A673 (cell line): ENCODE measurements at regions not wholly inside any gene's neighbourhood (a gene's known extent, or its start where the extent isn't known, plus 50 kb on each side); places are given as distances from the start of the nearest gene placed in this dataset.

Experiments
- BruUV-seq: library from RNA; stranded (reverse); fragments of 400-500 nt; replicated peaks from 2 replicates; lab custom pipeline; 2021; lab: Mats Ljungman, UMichigan
- CTCF ChIA-PET: fragments of 300-600 bp; sonication (Branson Sonifier 250); formaldehyde crosslinking; loops from one replicate; lab custom pipeline; 2022; ENCODE audit warnings: antibody characterized with exemption; lab: Charles Lee
- POLR2A ChIA-PET: fragments of 300-600 bp; sonication (Branson Sonifier 250); formaldehyde crosslinking; loops from one replicate; lab custom pipeline; 2022; ENCODE audit warnings: antibody characterized with exemption; ENCODE audit not compliant: low non-redundant PET; lab: Charles Lee
- DNase-seq: peaks from one replicate; pipeline ENCODE4 v3.0.0-alpha.2; 2015; ENCODE audit warnings: low spot score
- H3K27ac ChIP-seq: fragments of 200-600 bp; sonication (generic); 2 replicates; pipeline ENCODE4 v1.5.1; 2016; ENCODE audit warnings: mixed run types, low read depth, mild to moderate bottlenecking, mixed read lengths, antibody characterized with exemption, low read length; ENCODE audit not compliant: poor library complexity, severe bottlenecking
- H3K27me3 ChIP-seq: fragments of 200-600 bp; sonication (generic); replicated peaks from 2 replicates; pipeline ENCODE4 v1.6.1; 2017; ENCODE audit warnings: mixed run types, low read depth, mild to moderate bottlenecking, mixed read lengths, antibody characterized with exemption, low read length; ENCODE audit not compliant: insufficient read depth, poor library complexity
- H3K36me3 ChIP-seq: fragments of 200-600 bp; sonication (generic); 2 replicates; pipeline ENCODE4 v1.6.1; 2016; ENCODE audit warnings: mixed run types, mild to moderate bottlenecking, mixed read lengths, antibody characterized with exemption, low read length; ENCODE audit not compliant: insufficient read depth, poor library complexity, severe bottlenecking
- H3K4me1 ChIP-seq: fragments of 200-600 bp; sonication (generic); 2 replicates; pipeline ENCODE4 v1.6.1; 2017; ENCODE audit warnings: mixed run types, mild to moderate bottlenecking, mixed read lengths, antibody characterized with exemption, low read length; ENCODE audit not compliant: insufficient read depth, poor library complexity, severe bottlenecking
- H3K4me3 ChIP-seq: fragments of 200-600 bp; sonication (generic); 2 replicates; pipeline ENCODE4 v1.5.1; 2016; ENCODE audit warnings: low read depth, mixed run types, mild to moderate bottlenecking, mixed read lengths, low read length; ENCODE audit not compliant: poor library complexity, severe bottlenecking
- H3K9me3 ChIP-seq: fragments of 200-600 bp; sonication (generic); 2 replicates; pipeline ENCODE4 v1.6.1; 2016; ENCODE audit warnings: mixed run types, low read depth, mild to moderate bottlenecking, mixed read lengths, antibody characterized with exemption, low read length; ENCODE audit not compliant: poor library complexity, severe bottlenecking
- CTCF ChIP-seq: fragments of 300-800, 200-600 bp; sonication (generic); conservative IDR thresholded peaks from 2 replicates; pipeline ENCODE4 v1.5.1; 2017; ENCODE audit warnings: low read depth, mild to moderate bottlenecking, antibody characterized with exemption, low read length, moderate library complexity, mixed read lengths
- EZH2 ChIP-seq: fragments of 200-600 bp; sonication (generic); IDR thresholded peaks from 2 replicates; pipeline ENCODE4 v1.6.1; 2017; ENCODE audit warnings: borderline replicate concordance, low read depth, mild to moderate bottlenecking, mixed read lengths, antibody characterized with exemption, low read length; ENCODE audit not compliant: poor library complexity, severe bottlenecking
- intact Hi-C: fragments of 100-400 bp; cut with micrococcal nuclease; formaldehyde crosslinking; loops from one replicate; pipeline ENCODE4 v1.10.0; 2022; ENCODE audit not compliant: unreplicated experiment

- no TSS peak for BruUV-seq
- peaks cover 10% of the 10 kb centered on the region for H3K27me3 ChIP-seq
Observed at GRCh38 chr2:59590798-59591197, 962.7 kb downstream of the BCL11A start.

GRCh38 chr2:59589881-59590280, 963.6 kb downstream of the BCL11A start:
- TF ChIP-seq EZH2 = no peak
- Histone ChIP-seq H3K36me3 (no peaks in the 10 kb centered on the region), H3K4me1 (no peaks in the 10 kb centered on the region), H3K4me3 (no peak overlapping the region), H3K27ac (no peak overlapping the region), H3K9me3 (no peaks in the 10 kb centered on the region), H3K27me3 (peaks cover 10% of the 10 kb centered on the region)
- POLR2A ChIA-PET = no interaction called here
- intact Hi-C loops = loop anchor here (10.0 kb wide), 1 partner anchor 285 kb away; no protein-coding TSS in a partner anchor
- DNase-seq = no peak
- BruUV-seq = no TSS peak
- CTCF ChIA-PET = no interaction called here

More at GRCh38 chr2:59590798-59591197, 962.7 kb downstream of the BCL11A start:
- H3K36me3 ChIP-seq = no peaks in the 10 kb centered on the region
- intact Hi-C loops = no loop called here
- no peaks in the 10 kb centered on the region for H3K4me1 ChIP-seq
- CTCF ChIA-PET = no interaction called here
- no peak for DNase-seq
- H3K9me3 ChIP-seq = no peaks in the 10 kb centered on the region
- TF ChIP-seq CTCF (no peak), EZH2 (no peak)
- no peak overlapping the region for H3K4me3 ChIP-seq
- POLR2A ChIA-PET = no interaction called here
- H3K27ac ChIP-seq = no peak overlapping the region

- ChIA-PET CTCF (no interaction called here), POLR2A (no interaction called here)
- Histone ChIP-seq H3K4me3 (no peak overlapping the region), H3K36me3 (no peaks in the 10 kb centered on the region), H3K9me3 (no peaks in the 10 kb centered on the region), H3K4me1 (no peaks in the 10 kb centered on the region), H3K27me3 (peaks cover 10% of the 10 kb centered on the region), H3K27ac (no peak overlapping the region)
- no TSS peak for BruUV-seq
- TF ChIP-seq EZH2 (no peak), CTCF (no peak)
- DNase-seq = no peak
- intact Hi-C loops = loop anchor here (10.0 kb wide), 1 partner anchor 283 kb away; no protein-coding TSS in a partner anchor
Observed at GRCh38 chr2:59588286-59588685, 965.2 kb downstream of the BCL11A start.

GRCh38 chr2:59586176-59586575, 967.3 kb downstream of the BCL11A start:
- DNase-seq = no peak
- CTCF ChIA-PET = no interaction called here
- BruUV-seq = no TSS peak
- Histone ChIP-seq H3K27ac (no peak overlapping the region), H3K27me3 (peaks cover 10% of the 10 kb centered on the region), H3K36me3 (no peaks in the 10 kb centered on the region), H3K9me3 (no peaks in the 10 kb centered on the region), H3K4me3 (no peak overlapping the region), H3K4me1 (no peaks in the 10 kb centered on the region)
- no peak for TF ChIP-seq CTCF
- TF ChIP-seq EZH2 = no peak
- POLR2A ChIA-PET = no interaction called here
- intact Hi-C loops = loop anchor here (10.0 kb wide), 1 partner anchor 281 kb away; no protein-coding TSS in a partner anchor
